B cell (primary cell): ENCODE measurements at regions not wholly inside any gene's neighbourhood (a gene's known extent, or its start where the extent isn't known, plus 50 kb on each side); places are given as distances from the start of the nearest gene placed in this dataset.

Experiments
- ATAC-seq: fragments of 200-7000 bp; cut with Tn5 transposase; one replicate; pipeline ENCODE4 v1.10.0; 2021; ENCODE audit warnings: low read depth, mild to moderate bottlenecking, moderate number of reproducible peaks, moderate library complexity
- CTCF ChIA-PET: fragments of 350-600 bp; sonication (Branson Sonifier 250); formaldehyde crosslinking; loops from one replicate; lab custom pipeline; 2021; ENCODE audit warnings: antibody characterized with exemption, inconsistent platforms; lab: Charles Lee
- POLR2A ChIA-PET: fragments of 350-600 bp; sonication (Branson Sonifier 250); formaldehyde crosslinking; loops from one replicate; lab custom pipeline; 2021; ENCODE audit warnings: antibody characterized with exemption; lab: Charles Lee
- DNase-seq: peaks from one replicate; pipeline ENCODE4 v3.0.0; 2013
- H2AFZ ChIP-seq: 2 replicates; pipeline ENCODE4 v1.6.1; 2012; ENCODE audit warnings: mild to moderate bottlenecking, low read depth, low read length; ENCODE audit not compliant: insufficient read depth, poor library complexity, severe bottlenecking
- H3K27ac ChIP-seq, 2 donors: 1 replicate in 1 of 2; 2 replicates in 1 of 2; pipeline ENCODE4 v1.5.1; 2012 to 2013; ENCODE audit warnings: low read length in 2 of 2, mild to moderate bottlenecking in 2 of 2, moderate library complexity in 1 of 2
- H3K27me3 ChIP-seq, 4 experiments: fragments of 200-600 bp in 1 of 4; sonication (generic) in 1 of 4; replicated peaks in 1 of 4; 1 replicate in 2 of 4; 2 replicates in 2 of 4; pipeline versions ENCODE4 v1.6.1 to v1.7.0; 2013 to 2016; ENCODE audit warnings: low read length in 3 of 4, mild to moderate bottlenecking in 2 of 4, mixed read lengths in 1 of 4, moderate library complexity in 1 of 4; ENCODE audit not compliant: insufficient read depth in 4 of 4, control insufficient read depth in 3 of 4; ENCODE audit errors: control extremely low read depth in 1 of 4
- H3K36me3 ChIP-seq, 2 experiments: replicated peaks in 1 of 2; 1 replicate in 1 of 2; 2 replicates in 1 of 2; pipeline versions ENCODE4 v1.6.1 to v1.7.1; 2013; ENCODE audit warnings: low read length in 1 of 2; ENCODE audit not compliant: insufficient read depth in 2 of 2, control insufficient read depth in 1 of 2; ENCODE audit errors: control extremely low read depth in 1 of 2, extremely low read depth in 1 of 2
- H3K4me1 ChIP-seq, 2 donors: fragments of 200-600 bp in 1 of 2; sonication (generic) in 1 of 2; 1 replicate in 1 of 2; 2 replicates in 1 of 2; pipeline versions ENCODE4 v1.5.1 to v1.6.1; 2013 to 2017; ENCODE audit warnings: low read length in 2 of 2; ENCODE audit not compliant: control insufficient read depth in 2 of 2, insufficient read depth in 2 of 2
- H3K4me2 ChIP-seq: replicated peaks from 2 replicates; pipeline ENCODE3; 2012; ENCODE audit warnings: mild to moderate bottlenecking, low read depth, low read length; ENCODE audit not compliant: poor library complexity, severe bottlenecking
- H3K4me3 ChIP-seq, 5 experiments: fragments of 200-600 bp in 1 of 5; sonication (generic) in 1 of 5; 1 replicate in 3 of 5; 2 replicates in 2 of 5; pipeline versions ENCODE4 v1.5.1 to v1.7.0; 2011 to 2016; ENCODE audit warnings: low read length in 4 of 5, mild to moderate bottlenecking in 4 of 5, low read depth in 2 of 5, control low read depth in 1 of 5, moderate library complexity in 1 of 5; ENCODE audit not compliant: insufficient read depth in 1 of 5; ENCODE audit errors: control extremely low read depth in 1 of 5, extremely low read depth in 1 of 5
- H3K79me2 ChIP-seq: fragments of 200-600 bp; sonication (generic); one replicate; pipeline ENCODE4 v1.6.0; 2016; ENCODE audit warnings: low read length; ENCODE audit not compliant: control insufficient read depth, insufficient read depth
- H3K9ac ChIP-seq: fragments of 200-600 bp; sonication (generic); 2 replicates; pipeline ENCODE4 v1.6.1; 2017; ENCODE audit warnings: mild to moderate bottlenecking, low read length, moderate library complexity
- H3K9me3 ChIP-seq, 3 donors: one replicate each; pipeline versions ENCODE4 v1.6.1 to v1.7.1; 2013; ENCODE audit warnings: low read length in 2 of 3; ENCODE audit not compliant: control insufficient read depth in 2 of 3, insufficient read depth in 1 of 3; ENCODE audit errors: control extremely low read depth in 1 of 3
- H4K20me1 ChIP-seq: 2 replicates; pipeline ENCODE4 v1.6.0; 2012; ENCODE audit warnings: mild to moderate bottlenecking, low read length; ENCODE audit not compliant: insufficient read depth, control insufficient read depth, poor library complexity, severe bottlenecking
- H3K27ac Mint-ChIP-seq: one replicate; pipeline ENCODE4 v1.8.0; 2021; ENCODE audit warnings: mixed read lengths
- H3K27me3 Mint-ChIP-seq: one replicate; pipeline ENCODE4 v1.8.0; 2021; ENCODE audit warnings: mixed read lengths
- H3K4me1 Mint-ChIP-seq: one replicate; pipeline ENCODE4 v1.8.0; 2021; ENCODE audit warnings: mixed read lengths
- H3K4me3 Mint-ChIP-seq: one replicate; pipeline ENCODE4 v1.8.0; 2021; ENCODE audit warnings: mixed read lengths
- H3K9me3 Mint-ChIP-seq: one replicate; pipeline ENCODE4 v1.8.0; 2022; ENCODE audit warnings: mixed read lengths; ENCODE audit not compliant: insufficient read depth
- CTCF ChIP-seq: fragments of 200-600 bp; IDR thresholded peaks from one replicate; pipeline ENCODE4 v1.8.0; 2022; ENCODE audit warnings: antibody characterized with exemption, mild to moderate bottlenecking
- EZH2 ChIP-seq: IDR thresholded peaks from 2 replicates; pipeline ENCODE4 v1.6.1; 2012; ENCODE audit warnings: borderline replicate concordance, low read depth, mild to moderate bottlenecking, moderate library complexity, low read length; ENCODE audit not compliant: insufficient read depth, poor library complexity, severe bottlenecking
- WGBS: methylation state at CpG from one replicate; pipeline ENCODE4 v1.1.5; 2013; ENCODE audit warnings: missing lambda C conversion rate; ENCODE audit not compliant: insufficient coverage; 5-methylcytosine and 5-hydroxymethylcytosine counted together
- intact Hi-C: fragments of 100-400 bp; cut with micrococcal nuclease; formaldehyde crosslinking; loops from one replicate; pipeline ENCODE4 v1.10.0; 2022

DNA sequence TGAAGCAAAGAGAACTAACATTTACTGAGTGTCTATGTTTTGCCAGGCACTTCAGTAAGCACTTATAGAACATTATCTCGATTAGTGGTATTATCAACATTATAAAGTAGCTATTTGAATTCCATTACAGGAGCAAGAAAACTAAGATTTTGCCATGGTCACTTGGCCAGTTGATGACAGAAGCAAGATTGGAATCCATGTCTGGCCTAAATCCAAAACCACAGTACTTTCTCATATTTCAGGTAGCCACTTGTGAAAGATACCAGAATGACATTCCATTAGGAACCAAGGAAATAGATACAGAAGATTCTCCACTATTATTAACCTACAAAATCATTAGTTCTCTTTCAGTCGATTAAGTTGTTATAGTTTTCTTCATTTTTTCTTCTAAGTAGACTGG lies 691.0 kb upstream of the API5 start:
- H3K27ac ChIP-seq: no peak overlapping the region
- no peaks in the 10 kb centered on the region for H3K79me2 ChIP-seq
- H3K4me3 ChIP-seq: no peak overlapping the region
- POLR2A ChIA-PET: no interaction called here
- H2AFZ ChIP-seq: no peak overlapping the region
- no peak overlapping the region for H3K4me2 ChIP-seq
- WGBS: no CpG with 5 or more reads among the region's 2 CpGs
- no peak for TF ChIP-seq EZH2
- TF ChIP-seq CTCF: no peak
- H4K20me1 ChIP-seq: no peaks in the 10 kb centered on the region
- H3K9me3 ChIP-seq: no peaks in the 10 kb centered on the region
- intact Hi-C loops: no loop called here
- no peaks in the 10 kb centered on the region for H3K4me1 ChIP-seq
- H3K9ac ChIP-seq: no peak overlapping the region
- no peaks in the 10 kb centered on the region for H3K27me3 ChIP-seq
- CTCF ChIA-PET: no interaction called here
- Mint-ChIP-seq H3K4me3 (no peak overlapping the region), H3K4me1 (no peaks in the 10 kb centered on the region), H3K27ac (no peak overlapping the region), H3K9me3 (peaks cover 8% of the 10 kb centered on the region), H3K27me3 (no peaks in the 10 kb centered on the region)
- H3K36me3 ChIP-seq: no peaks in the 10 kb centered on the region
- ATAC-seq (no peak), DNase-seq (no peak)

DNA sequence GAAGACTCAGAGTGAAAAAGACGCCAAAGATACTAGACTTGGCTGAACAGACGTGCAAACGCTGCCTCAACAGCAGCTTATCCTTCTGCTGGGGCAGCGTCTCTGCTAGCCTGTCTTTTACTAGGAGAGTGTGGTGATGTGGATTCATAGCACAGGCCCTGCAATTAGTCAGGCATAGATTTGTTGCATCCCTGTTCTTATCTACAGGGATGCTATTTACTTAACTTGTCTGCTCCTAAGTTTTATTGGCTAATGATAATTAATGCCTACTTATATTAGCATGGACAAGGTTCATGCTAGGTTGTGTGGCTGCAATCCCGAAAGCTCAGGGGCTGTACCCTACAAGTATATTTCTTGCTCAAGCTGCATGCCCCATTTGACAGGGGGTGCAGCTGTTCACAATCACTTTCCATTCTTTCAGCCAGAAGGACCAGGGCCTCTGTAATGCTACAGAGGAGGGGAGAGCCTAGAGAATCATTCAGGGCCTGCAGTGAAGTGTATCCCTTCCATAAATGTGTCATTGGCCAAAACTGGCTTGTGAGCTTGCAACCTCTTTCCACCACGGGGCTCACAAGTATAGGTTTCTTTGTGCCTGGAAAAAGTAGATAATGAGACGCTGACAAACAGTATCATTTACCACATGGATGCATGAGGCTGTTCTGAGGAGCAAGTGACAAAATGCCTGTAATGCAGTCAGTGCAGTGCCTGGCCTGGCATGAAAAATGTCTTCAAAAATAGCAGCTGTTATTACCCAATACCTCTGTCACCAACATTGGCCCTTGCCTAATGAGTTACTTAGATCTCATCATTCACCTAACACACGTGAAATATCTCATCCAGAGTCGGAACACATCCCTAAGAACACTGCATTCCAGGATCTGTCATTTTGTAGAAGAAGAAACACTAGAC lies 685.8 kb upstream of the API5 start:
- H3K4me3 Mint-ChIP-seq: no peak overlapping the region
- no peak overlapping the region for H3K27ac Mint-ChIP-seq
- whole genome bisulfite sequencing: 97% methylated on average over 3 of the region's 9 CpGs
- Histone ChIP-seq H3K4me3 (no peak overlapping the region), H4K20me1 (no peaks in the 10 kb centered on the region), H3K4me2 (no peak overlapping the region), H3K27me3 (no peaks in the 10 kb centered on the region), H3K9me3 (no peaks in the 10 kb centered on the region), H3K27ac (no peak overlapping the region), H3K9ac (no peak overlapping the region), H3K36me3 (no peaks in the 10 kb centered on the region), H2AFZ (no peak overlapping the region), H3K79me2 (no peaks in the 10 kb centered on the region), H3K4me1 (no peaks in the 10 kb centered on the region)
- intact Hi-C loops: no loop called here
- ATAC-seq (no peak), DNase-seq (no peak)
- no peaks in the 10 kb centered on the region for H3K4me1 Mint-ChIP-seq
- TF ChIP-seq CTCF (no peak), EZH2 (no peak)
- H3K9me3 Mint-ChIP-seq: peaks cover 3% of the 10 kb centered on the region
- POLR2A ChIA-PET: no interaction called here
- no peaks in the 10 kb centered on the region for H3K27me3 Mint-ChIP-seq
- CTCF ChIA-PET: no interaction called here
